NB4 (cell line): ENCODE measurements at regions not wholly inside any gene's neighbourhood (a gene's known extent, or its start where the extent isn't known, plus 50 kb on each side); places are given as distances from the start of the nearest gene placed in this dataset.

ENCODE experiments used
- DNase-seq: peaks from one replicate; pipeline ENCODE4 v3.0.0; 2010; ENCODE audit warnings: low read depth
- H3K4me3 ChIP-seq: one replicate; pipeline ENCODE4 v1.5.1; 2011; ENCODE audit warnings: mild to moderate bottlenecking, low read depth, low read length, moderate library complexity
- CTCF ChIP-seq: IDR thresholded peaks from one replicate; pipeline ENCODE4 v1.5.1; 2012; ENCODE audit warnings: low read depth, low read length
- MYC ChIP-seq: IDR thresholded peaks from 2 replicates; pipeline ENCODE4 v1.6.1; 2011; ENCODE audit warnings: low read depth, low read length
- POLR2A ChIP-seq: IDR thresholded peaks from 2 replicates; pipeline ENCODE4 v1.6.1; 2011; ENCODE audit warnings: mild to moderate bottlenecking; ENCODE audit not compliant: insufficient read length; ENCODE audit errors: extremely low read depth
- TF ChIP-seq, protein P1 (sequence below): IDR thresholded peaks from 2 replicates; pipeline ENCODE4 v1.6.1; 2011; ENCODE audit warnings: low read depth, low read length

GRCh38 chr6:67629258-67629657, 1005.8 kb upstream of the ADGRB3 start:
- H3K4me3 ChIP-seq, result no peak overlapping the region
- TF ChIP-seq POLR2A, result no peak
- no peak for TF ChIP-seq MYC
- TF ChIP-seq CTCF, result no peak
- TF ChIP-seq, protein P1, sequence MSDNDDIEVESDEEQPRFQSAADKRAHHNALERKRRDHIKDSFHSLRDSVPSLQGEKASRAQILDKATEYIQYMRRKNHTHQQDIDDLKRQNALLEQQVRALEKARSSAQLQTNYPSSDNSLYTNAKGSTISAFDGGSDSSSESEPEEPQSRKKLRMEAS, result no peak
- peak; percentile 44 for DNase-seq

GRCh38 chr6:67615796-67616195, 1019.3 kb upstream of the ADGRB3 start:
- H3K4me3 ChIP-seq, result no peak overlapping the region
- TF ChIP-seq, protein P1, result no peak
- no peak for DNase-seq

- no peak overlapping the region for H3K4me3 ChIP-seq
- TF ChIP-seq MYC (no peak), POLR2A (no peak), CTCF (no peak)
- TF ChIP-seq, protein P1, result no peak
- DNase-seq, result no peak
Observed at GRCh38 chr6:67608099-67608749, 1026.9 kb upstream of the ADGRB3 start.

- TF ChIP-seq POLR2A (no peak), MYC (no peak), CTCF (no peak)
- TF ChIP-seq, protein P1, result no peak
- no peak for DNase-seq
- no peak overlapping the region for H3K4me3 ChIP-seq
Observed at GRCh38 chr6:67606906-67607828, 1027.9 kb upstream of the ADGRB3 start.

DNA sequence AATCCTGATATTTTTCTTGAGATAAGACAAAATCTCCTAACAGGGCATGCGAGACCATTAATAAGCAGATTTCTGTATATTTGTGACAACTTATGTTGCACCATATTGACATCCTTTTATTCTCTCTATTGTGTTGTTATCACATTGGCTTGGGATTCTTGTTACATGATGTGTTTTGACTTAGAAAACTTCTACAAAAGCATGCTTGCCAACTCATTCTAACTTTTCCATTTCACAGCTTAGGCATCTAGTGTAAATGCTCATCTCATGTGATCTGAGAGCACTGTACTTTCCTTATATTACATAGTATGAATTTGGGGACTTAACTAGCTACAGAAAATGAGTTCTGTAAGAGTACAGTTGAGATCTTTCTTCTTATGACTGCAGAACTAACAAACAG, 1040.7 kb upstream of the ADGRB3 start:
- no peak overlapping the region for H3K4me3 ChIP-seq
- no peak for DNase-seq
- no peak for TF ChIP-seq POLR2A
- TF ChIP-seq CTCF, result no peak
- TF ChIP-seq, protein P1, result no peak
- no peak for TF ChIP-seq MYC

GRCh38 chr6:67593247-67593646, 1041.8 kb upstream of the ADGRB3 start:
- TF ChIP-seq, protein P1, result no peak
- TF ChIP-seq CTCF (no peak), POLR2A (no peak), MYC (no peak)
- DNase-seq, result no peak
- no peak overlapping the region for H3K4me3 ChIP-seq
